K562 (cell line): ENCODE measurements at regions not wholly inside any gene's neighbourhood (a gene's known extent, or its start where the extent isn't known, plus 50 kb on each side); places are given as distances from the start of the nearest gene placed in this dataset.

ENCODE experiments used
- CTCF ChIP-seq, 3 experiments: IDR thresholded peaks in 2 of 3; conservative IDR thresholded peaks in 1 of 3; 2 replicates each; pipeline ENCODE4 v1.5.1; 2011 to 2012; ENCODE audit warnings: low read length in 3 of 3, mild to moderate bottlenecking in 3 of 3, control low read depth in 2 of 3, improper control_type of control experiment in 1 of 3, inconsistent platforms in 1 of 3, low read depth in 1 of 3, mixed read lengths in 1 of 3, moderate library complexity in 1 of 3; ENCODE audit not compliant: insufficient read depth in 2 of 3
- TBP ChIP-seq: optimal IDR thresholded peaks from 2 replicates; pipeline ENCODE3; 2011; ENCODE audit warnings: low read depth, low read length, improper control_type of control experiment

- TF ChIP-seq CTCF (IDR thresholded peaks at IDR 0.05 in 2 of 3, conservative IDR thresholded peaks at IDR 0.05 in 1 of 3; ENCODE audit: insufficient read depth in 2 of 3, low read depth in 1 of 3, low read length in 3 of 3): no peak
- TF ChIP-seq TBP: no peak
Observed at GRCh38 chr5:126093041-126093440, 330.2 kb upstream of the GRAMD2B start.
